ENCODE measurements at regions not wholly inside any gene's neighbourhood (a gene's known extent, or its start where the extent isn't known, plus 50 kb on each side); places are given as distances from the start of the nearest gene placed in this dataset.

- DNase-seq (no peak), ATAC-seq (no peak)
- TF ChIP-seq CTCF (IDR thresholded peaks at IDR 0.05) (no peak), POLR2A (IDR thresholded peaks at IDR 0.05) (no peak)
- no peaks in the 10 kb centered on the region for H3K36me3 ChIP-seq
- no peaks in the 10 kb centered on the region for H3K27me3 ChIP-seq
- H3K4me1 ChIP-seq, result no peaks in the 10 kb centered on the region
- no peak overlapping the region for H3K27ac ChIP-seq
- H3K9me3 ChIP-seq, result no peaks in the 10 kb centered on the region
- intact Hi-C loops (cut with DNase I), result no loop called here
- H3K4me3 ChIP-seq, result no peak overlapping the region
- 100% methylated on average over 1 of the region's 2 CpGs for WGBS (ENCODE audit: insufficient coverage, low coverage, low lambda C conversion rate, missing lambda C conversion rate)
These were observed 176.9 kb upstream of the PROK2 start for GRCh38 chr3:71961891-71962290.

DNA sequence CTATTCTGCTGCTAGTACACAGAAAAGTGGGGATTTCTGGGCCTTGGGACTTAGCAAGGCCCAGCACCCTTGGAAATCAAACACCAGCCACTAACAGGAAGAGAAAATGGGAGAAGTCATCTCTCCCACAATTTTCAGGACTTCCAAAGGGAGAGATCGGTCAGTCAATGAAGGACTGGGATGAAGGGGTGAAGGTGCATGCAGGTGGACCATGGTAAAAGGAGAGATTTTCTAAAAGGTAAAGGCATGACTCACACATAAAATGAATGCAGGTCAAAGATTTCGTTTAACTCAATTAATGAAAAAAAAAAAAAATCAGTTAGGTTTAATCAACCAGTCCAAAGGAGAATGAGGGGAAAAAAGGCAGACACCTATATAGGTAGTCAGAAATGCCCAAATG, 176.4 kb upstream of the PROK2 start:
- Histone ChIP-seq H3K36me3 (no peaks in the 10 kb centered on the region), H3K9me3 (no peaks in the 10 kb centered on the region), H3K4me1 (no peaks in the 10 kb centered on the region), H3K4me3 (no peak overlapping the region), H3K27ac (no peak overlapping the region), H3K27me3 (no peaks in the 10 kb centered on the region)
- DNase-seq (no peak), ATAC-seq (no peak)
- TF ChIP-seq POLR2A (IDR thresholded peaks at IDR 0.05) (no peak), CTCF (IDR thresholded peaks at IDR 0.05) (no peak)
- 100% methylated on average over 1 of the region's 2 CpGs for WGBS (ENCODE audit: insufficient coverage, low coverage, low lambda C conversion rate, missing lambda C conversion rate)
- intact Hi-C loops (cut with DNase I), result no loop called here

DNA sequence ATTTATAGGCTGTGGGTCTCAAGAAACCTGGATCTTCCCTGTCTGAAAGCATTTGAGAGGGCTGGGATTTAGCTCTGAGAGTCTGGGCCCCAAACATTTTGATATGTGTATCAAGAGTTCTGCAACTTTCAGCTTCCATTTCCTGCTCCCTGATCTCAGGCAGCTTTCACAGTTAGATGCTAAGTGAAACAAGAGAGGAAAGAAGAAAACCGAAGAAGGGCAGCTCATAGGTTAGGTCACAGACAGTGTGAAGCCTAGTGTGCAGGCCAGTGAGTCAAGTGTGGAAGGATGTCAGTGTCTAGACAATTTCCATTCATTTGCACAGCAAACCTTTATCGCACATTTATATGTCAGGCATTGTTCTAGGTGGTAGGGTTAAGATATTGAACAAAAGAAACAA, 173.6 kb upstream of the PROK2 start:
- ATAC-seq (no peak), DNase-seq (no peak)
- TF ChIP-seq POLR2A (IDR thresholded peaks at IDR 0.05), result no peak
- no peak for TF ChIP-seq CTCF (IDR thresholded peaks at IDR 0.05)
- Histone ChIP-seq H3K4me1 (peaks cover 0 to 6% (median 2%) of the 10 kb centered on the region in 4 donors), H3K36me3 (no peaks in the 10 kb centered on the region), H3K4me3 (no peak overlapping the region), H3K9me3 (no peaks in the 10 kb centered on the region), H3K27me3 (no peaks in the 10 kb centered on the region), H3K27ac (no peak overlapping the region)
- WGBS (ENCODE audit: insufficient coverage, low coverage, low lambda C conversion rate, missing lambda C conversion rate), result 88% methylated on average over 2 of the region's 2 CpGs
- intact Hi-C loops (cut with DNase I), result loop anchor here in 1 of 2 donors (10.0 kb wide), 1 partner anchor 286 kb away; no protein-coding TSS in a partner anchor

DNA sequence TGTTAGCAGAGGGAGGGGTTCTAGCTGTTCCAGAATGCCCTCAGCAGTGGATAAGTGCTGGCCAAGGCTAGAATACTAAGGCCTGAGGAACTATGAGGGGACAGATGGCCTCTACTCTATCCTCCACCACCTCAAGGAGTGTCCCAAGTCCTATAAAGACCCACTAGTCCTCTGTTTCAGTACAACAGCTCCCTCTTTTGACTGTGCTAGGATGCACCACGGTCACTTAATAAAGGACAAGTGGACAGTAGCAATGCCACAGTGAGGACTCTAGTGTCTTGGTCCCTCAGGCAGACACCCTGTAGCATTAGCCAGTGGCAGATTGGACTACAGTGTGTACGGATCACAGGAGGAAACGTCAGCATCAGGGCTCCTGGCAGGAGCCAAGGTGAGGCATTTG, 171.8 kb upstream of the PROK2 start:
- intact Hi-C loops (cut with DNase I), result loop anchor here in 1 of 2 donors (10.0 kb wide), 1 partner anchor 288 kb away; no protein-coding TSS in a partner anchor
- Histone ChIP-seq H3K36me3 (no peaks in the 10 kb centered on the region), H3K9me3 (no peaks in the 10 kb centered on the region), H3K4me1 (peaks cover 0 to 6% (median 2%) of the 10 kb centered on the region in 4 donors), H3K27me3 (no peaks in the 10 kb centered on the region), H3K27ac (no peak overlapping the region), H3K4me3 (no peak overlapping the region)
- TF ChIP-seq CTCF (IDR thresholded peaks at IDR 0.05) (peak in 1 of 4 donors; percentile 10), POLR2A (IDR thresholded peaks at IDR 0.05) (no peak)
- 40% methylated on average over 3 of the region's 3 CpGs for WGBS (ENCODE audit: insufficient coverage, low coverage, low lambda C conversion rate, missing lambda C conversion rate)
- no peak for DNase-seq
- no peak for ATAC-seq

- Histone ChIP-seq H3K36me3 (no peaks in the 10 kb centered on the region), H3K4me3 (no peak overlapping the region), H3K9me3 (no peaks in the 10 kb centered on the region), H3K27ac (no peak overlapping the region), H3K4me1 (peaks cover 0 to 6% (median 2%) of the 10 kb centered on the region in 4 donors), H3K27me3 (no peaks in the 10 kb centered on the region)
- intact Hi-C loops (cut with DNase I), result loop anchor here in 1 of 2 donors (10.0 kb wide), 1 partner anchor 289 kb away; no protein-coding TSS in a partner anchor
- ATAC-seq (peak in 3 of 4 donors; percentile 15 to 29 (median 22)), DNase-seq (no peak)
- WGBS (ENCODE audit: insufficient coverage, low coverage, low lambda C conversion rate, missing lambda C conversion rate), result 38% methylated on average over 2 of the region's 2 CpGs
- TF ChIP-seq CTCF (IDR thresholded peaks at IDR 0.05), result no peak
- no peak for TF ChIP-seq POLR2A (IDR thresholded peaks at IDR 0.05)
These were observed 171.1 kb upstream of the PROK2 start for GRCh38 chr3:71956069-71956340.

All from right lobe of liver (tissue), 6 donors.